HEK293 (cell line): ENCODE measurements at regions not wholly inside any gene's neighbourhood (a gene's known extent, or its start where the extent isn't known, plus 50 kb on each side); places are given as distances from the start of the nearest gene placed in this dataset.

ENCODE experiments used
- CTCF ChIA-PET: fragments of 350-600 bp; formaldehyde crosslinking; extraction: SDS; loops from one replicate; lab custom pipeline; 2021; ENCODE audit warnings: antibody characterized with exemption; lab: Yijun Ruan, JAX
- POLR2A ChIA-PET: fragments of 300-600 bp; formaldehyde crosslinking; extraction: SDS; loops from one replicate; lab custom pipeline; 2020; ENCODE audit warnings: antibody characterized with exemption, inconsistent platforms; lab: Yijun Ruan, JAX
- H3K27ac ChIP-seq: fragments of 200-500 bp; sonication (Bioruptor generic); 2 replicates; pipeline ENCODE4 v1.5.1; 2014; ENCODE audit warnings: low read depth, low read length, control low read depth, inconsistent platforms; ENCODE audit errors: extremely low read depth
- H3K36me3 ChIP-seq, 2 experiments: fragments of 200-500 bp in 1 of 2; sonication (Bioruptor generic) in 1 of 2; 1 replicate in 1 of 2; 2 replicates in 1 of 2; pipeline ENCODE4 v1.5.1; 2014 to 2017; ENCODE audit warnings: inconsistent platforms in 2 of 2, low read length in 2 of 2; ENCODE audit not compliant: control insufficient read depth in 2 of 2, insufficient read depth in 1 of 2
- H3K4me1 ChIP-seq: fragments of 200-500 bp; sonication (Bioruptor generic); 2 replicates; pipeline ENCODE4 v1.5.1; 2014; ENCODE audit warnings: mild to moderate bottlenecking, low read length, inconsistent platforms; ENCODE audit not compliant: control insufficient read depth, insufficient read depth
- H3K4me3 ChIP-seq: 2 replicates; pipeline ENCODE4 v1.5.1; 2011; ENCODE audit warnings: low read depth, mild to moderate bottlenecking, control low read depth, low read length, moderate library complexity
- H3K9me3 ChIP-seq: fragments of 200-500 bp; sonication (Bioruptor generic); 2 replicates; pipeline ENCODE4 v1.5.1; 2014; ENCODE audit warnings: low read depth, low read length, inconsistent platforms; ENCODE audit not compliant: control insufficient read depth, insufficient read depth
- BCL11B ChIP-seq: fragments of 450-650 bp; formaldehyde crosslinking; IDR thresholded peaks from 2 replicates; pipeline ENCODE4 v1.5.1; 2016; ENCODE audit warnings: low read depth, missing biosample characterization, missing genetic modification characterization
- GFI1B ChIP-seq: fragments of 450-650 bp; formaldehyde crosslinking; IDR thresholded peaks from 2 replicates; pipeline ENCODE4 v1.5.1; 2016; ENCODE audit warnings: missing biosample characterization, missing genetic modification characterization
- HOXA7 ChIP-seq: sonication (generic); formaldehyde crosslinking; IDR thresholded peaks from 2 replicates; pipeline ENCODE4 v1.8.1; 2022; ENCODE audit warnings: missing genetic modification reagents, borderline replicate concordance
- RBAK ChIP-seq: fragments of 450-650 bp; formaldehyde crosslinking; IDR thresholded peaks from 2 replicates; pipeline ENCODE4 v1.5.1; 2016; ENCODE audit warnings: missing biosample characterization, missing genetic modification characterization
- SALL2 ChIP-seq: fragments of 450-650 bp; formaldehyde crosslinking; IDR thresholded peaks from 2 replicates; pipeline ENCODE4 v1.5.0; 2017; ENCODE audit warnings: missing biosample characterization, mild to moderate bottlenecking, missing genetic modification characterization, borderline replicate concordance
- SCRT2 ChIP-seq: fragments of 450-650 bp; formaldehyde crosslinking; IDR thresholded peaks from 2 replicates; pipeline ENCODE4 v1.5.1; 2016; ENCODE audit warnings: missing biosample characterization, missing genetic modification characterization
- ZBTB20 ChIP-seq: fragments of 450-650 bp; formaldehyde crosslinking; IDR thresholded peaks from 2 replicates; pipeline ENCODE4 v1.5.1; 2016; ENCODE audit warnings: missing biosample characterization, missing genetic modification characterization
- ZNF2 ChIP-seq: fragments of 450-650 bp; formaldehyde crosslinking; IDR thresholded peaks from 2 replicates; pipeline ENCODE4 v1.5.1; 2016; ENCODE audit warnings: missing biosample characterization, missing genetic modification characterization
- ZNF426 ChIP-seq: fragments of 450-650 bp; formaldehyde crosslinking; IDR thresholded peaks from 2 replicates; pipeline ENCODE4 v1.5.1; 2017; ENCODE audit warnings: missing biosample characterization, missing genetic modification characterization, mild to moderate bottlenecking, inconsistent platforms, moderate library complexity
- ZNF433 ChIP-seq: fragments of 450-650 bp; formaldehyde crosslinking; IDR thresholded peaks from 2 replicates; pipeline ENCODE4 v1.5.1; 2016; ENCODE audit warnings: missing biosample characterization, missing genetic modification characterization, low read depth
- ZNF549 ChIP-seq: fragments of 450-650 bp; IDR thresholded peaks from 2 replicates; pipeline ENCODE4 v1.5.1; 2018; ENCODE audit warnings: missing biosample characterization, missing genetic modification characterization, mild to moderate bottlenecking, inconsistent platforms, moderate library complexity
- ZNF777 ChIP-seq: fragments of 450-650 bp; formaldehyde crosslinking; IDR thresholded peaks from 2 replicates; pipeline ENCODE4 v1.5.1; 2017; ENCODE audit warnings: missing biosample characterization, missing genetic modification characterization, borderline replicate concordance
- TF ChIP-seq, protein P1 (sequence below): fragments of 450-650 bp; formaldehyde crosslinking; conservative IDR thresholded peaks from 2 replicates; pipeline ENCODE4 v1.5.1; 2016; ENCODE audit warnings: low read depth, missing biosample characterization, missing genetic modification characterization
- TF ChIP-seq, protein P2 (sequence below): fragments of 450-650 bp; formaldehyde crosslinking; IDR thresholded peaks from 2 replicates; pipeline ENCODE4 v1.5.1; 2016; ENCODE audit warnings: missing biosample characterization, missing genetic modification characterization
- TF ChIP-seq, protein P3 (sequence below): fragments of 450-650 bp; formaldehyde crosslinking; IDR thresholded peaks from 2 replicates; pipeline ENCODE4 v1.5.1; 2016; ENCODE audit warnings: missing biosample characterization, missing genetic modification characterization
- TF ChIP-seq, protein P4 (sequence below): sonication (generic); formaldehyde crosslinking; IDR thresholded peaks from 2 replicates; pipeline ENCODE4 v1.8.1; 2022; ENCODE audit warnings: mild to moderate bottlenecking, moderate library complexity, missing genetic modification reagents
- TF ChIP-seq, protein P5 (sequence below): fragments of 450-650 bp; formaldehyde crosslinking; IDR thresholded peaks from 2 replicates; pipeline ENCODE4 v1.5.1; 2017; ENCODE audit warnings: missing biosample characterization, missing genetic modification characterization
- TF ChIP-seq, protein P6 (sequence below): fragments of 450-650 bp; formaldehyde crosslinking; IDR thresholded peaks from 2 replicates; pipeline ENCODE4 v1.5.1; 2016; ENCODE audit warnings: missing biosample characterization, missing genetic modification characterization, low read depth
- TF ChIP-seq, protein P7 (sequence below): fragments of 450-650 bp; formaldehyde crosslinking; IDR thresholded peaks from 2 replicates; pipeline ENCODE4 v1.5.1; 2016; ENCODE audit warnings: missing biosample characterization, missing genetic modification characterization, borderline replicate concordance
- TF ChIP-seq, protein P8 (sequence below): fragments of 450-650 bp; formaldehyde crosslinking; IDR thresholded peaks from 2 replicates; pipeline ENCODE4 v1.5.1; 2016; ENCODE audit warnings: missing biosample characterization, missing genetic modification characterization

DNA sequence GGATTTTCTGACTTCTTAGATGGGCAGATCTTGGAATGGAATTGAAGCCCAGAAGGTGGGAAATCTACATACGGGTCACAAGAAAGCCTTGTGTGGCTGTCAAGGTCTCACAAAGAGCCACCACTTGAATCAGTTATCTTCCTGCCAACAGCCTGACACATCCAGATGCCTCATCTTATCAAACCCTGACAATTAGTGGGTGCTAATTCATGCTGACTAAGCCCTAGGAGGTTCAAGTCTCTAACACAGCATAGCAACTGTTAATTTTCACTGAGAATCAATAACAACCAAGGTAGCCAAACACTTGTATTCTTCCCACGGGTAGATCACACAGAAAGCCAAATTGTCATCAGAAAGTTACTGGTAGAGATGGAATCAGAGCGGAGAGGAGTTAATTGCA is 222.2 kb downstream of the TMEM167A start (continued):
- TF ChIP-seq, protein P1, sequence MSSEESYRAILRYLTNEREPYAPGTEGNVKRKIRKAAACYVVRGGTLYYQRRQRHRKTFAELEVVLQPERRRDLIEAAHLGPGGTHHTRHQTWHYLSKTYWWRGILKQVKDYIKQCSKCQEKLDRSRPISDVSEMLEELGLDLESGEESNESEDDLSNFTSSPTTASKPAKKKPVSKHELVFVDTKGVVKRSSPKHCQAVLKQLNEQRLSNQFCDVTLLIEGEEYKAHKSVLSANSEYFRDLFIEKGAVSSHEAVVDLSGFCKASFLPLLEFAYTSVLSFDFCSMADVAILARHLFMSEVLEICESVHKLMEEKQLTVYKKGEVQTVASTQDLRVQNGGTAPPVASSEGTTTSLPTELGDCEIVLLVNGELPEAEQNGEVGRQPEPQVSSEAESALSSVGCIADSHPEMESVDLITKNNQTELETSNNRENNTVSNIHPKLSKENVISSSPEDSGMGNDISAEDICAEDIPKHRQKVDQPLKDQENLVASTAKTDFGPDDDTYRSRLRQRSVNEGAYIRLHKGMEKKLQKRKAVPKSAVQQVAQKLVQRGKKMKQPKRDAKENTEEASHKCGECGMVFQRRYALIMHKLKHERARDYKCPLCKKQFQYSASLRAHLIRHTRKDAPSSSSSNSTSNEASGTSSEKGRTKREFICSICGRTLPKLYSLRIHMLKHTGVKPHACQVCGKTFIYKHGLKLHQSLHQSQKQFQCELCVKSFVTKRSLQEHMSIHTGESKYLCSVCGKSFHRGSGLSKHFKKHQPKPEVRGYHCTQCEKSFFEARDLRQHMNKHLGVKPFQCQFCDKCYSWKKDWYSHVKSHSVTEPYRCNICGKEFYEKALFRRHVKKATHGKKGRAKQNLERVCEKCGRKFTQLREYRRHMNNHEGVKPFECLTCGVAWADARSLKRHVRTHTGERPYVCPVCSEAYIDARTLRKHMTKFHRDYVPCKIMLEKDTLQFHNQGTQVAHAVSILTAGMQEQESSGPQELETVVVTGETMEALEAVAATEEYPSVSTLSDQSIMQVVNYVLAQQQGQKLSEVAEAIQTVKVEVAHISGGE: no peak

DNA sequence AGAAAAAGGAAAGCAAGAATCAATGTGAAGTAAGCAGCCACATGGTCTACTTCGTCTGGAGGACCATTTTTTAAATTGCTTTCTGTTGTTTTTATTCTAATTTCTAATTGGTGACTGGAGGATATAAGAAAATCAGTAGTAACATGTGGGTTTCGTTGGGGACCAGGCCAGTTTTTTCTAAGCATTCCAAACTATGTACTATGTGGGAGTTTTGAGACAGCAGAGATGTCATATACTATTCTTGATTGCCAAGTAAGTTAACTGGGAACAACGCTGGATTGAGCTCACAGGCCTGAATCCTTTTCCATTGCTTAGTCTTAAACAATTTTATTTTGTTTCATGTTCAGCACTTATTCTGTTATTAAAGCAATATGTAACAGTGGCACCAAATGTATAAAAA is 225.7 kb downstream of the TMEM167A start:
- Histone ChIP-seq H3K36me3 (no peaks in the 10 kb centered on the region), H3K4me1 (no peaks in the 10 kb centered on the region), H3K4me3 (no peak overlapping the region), H3K27ac (no peak overlapping the region), H3K9me3 (no peaks in the 10 kb centered on the region)
- CTCF ChIA-PET: no interaction called here
- TF ChIP-seq, protein P2, sequence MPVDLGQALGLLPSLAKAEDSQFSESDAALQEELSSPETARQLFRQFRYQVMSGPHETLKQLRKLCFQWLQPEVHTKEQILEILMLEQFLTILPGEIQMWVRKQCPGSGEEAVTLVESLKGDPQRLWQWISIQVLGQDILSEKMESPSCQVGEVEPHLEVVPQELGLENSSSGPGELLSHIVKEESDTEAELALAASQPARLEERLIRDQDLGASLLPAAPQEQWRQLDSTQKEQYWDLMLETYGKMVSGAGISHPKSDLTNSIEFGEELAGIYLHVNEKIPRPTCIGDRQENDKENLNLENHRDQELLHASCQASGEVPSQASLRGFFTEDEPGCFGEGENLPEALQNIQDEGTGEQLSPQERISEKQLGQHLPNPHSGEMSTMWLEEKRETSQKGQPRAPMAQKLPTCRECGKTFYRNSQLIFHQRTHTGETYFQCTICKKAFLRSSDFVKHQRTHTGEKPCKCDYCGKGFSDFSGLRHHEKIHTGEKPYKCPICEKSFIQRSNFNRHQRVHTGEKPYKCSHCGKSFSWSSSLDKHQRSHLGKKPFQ (tag by site-specific recombination): no peak
- TF ChIP-seq, protein P3, sequence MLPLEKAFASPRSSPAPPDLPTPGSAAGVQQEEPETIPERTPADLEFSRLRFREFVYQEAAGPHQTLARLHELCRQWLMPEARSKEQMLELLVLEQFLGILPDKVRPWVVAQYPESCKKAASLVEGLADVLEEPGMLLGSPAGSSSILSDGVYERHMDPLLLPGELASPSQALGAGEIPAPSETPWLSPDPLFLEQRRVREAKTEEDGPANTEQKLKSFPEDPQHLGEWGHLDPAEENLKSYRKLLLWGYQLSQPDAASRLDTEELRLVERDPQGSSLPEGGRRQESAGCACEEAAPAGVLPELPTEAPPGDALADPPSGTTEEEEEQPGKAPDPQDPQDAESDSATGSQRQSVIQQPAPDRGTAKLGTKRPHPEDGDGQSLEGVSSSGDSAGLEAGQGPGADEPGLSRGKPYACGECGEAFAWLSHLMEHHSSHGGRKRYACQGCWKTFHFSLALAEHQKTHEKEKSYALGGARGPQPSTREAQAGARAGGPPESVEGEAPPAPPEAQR: no peak
- no peak for TF ChIP-seq GFI1B
- no peak for TF ChIP-seq ZBTB20
- no peak for TF ChIP-seq RBAK
- TF ChIP-seq ZNF426 (tag by site-specific recombination): no peak
- TF ChIP-seq, protein P4, sequence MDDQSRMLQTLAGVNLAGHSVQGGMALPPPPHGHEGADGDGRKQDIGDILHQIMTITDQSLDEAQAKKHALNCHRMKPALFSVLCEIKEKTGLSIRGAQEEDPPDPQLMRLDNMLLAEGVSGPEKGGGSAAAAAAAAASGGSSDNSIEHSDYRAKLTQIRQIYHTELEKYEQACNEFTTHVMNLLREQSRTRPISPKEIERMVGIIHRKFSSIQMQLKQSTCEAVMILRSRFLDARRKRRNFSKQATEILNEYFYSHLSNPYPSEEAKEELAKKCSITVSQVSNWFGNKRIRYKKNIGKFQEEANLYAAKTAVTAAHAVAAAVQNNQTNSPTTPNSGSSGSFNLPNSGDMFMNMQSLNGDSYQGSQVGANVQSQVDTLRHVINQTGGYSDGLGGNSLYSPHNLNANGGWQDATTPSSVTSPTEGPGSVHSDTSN: no peak
- TF ChIP-seq BCL11B (tag by site-specific recombination): no peak
- TF ChIP-seq ZNF2: no peak
- no peak for TF ChIP-seq SALL2 (tag by site-specific recombination)
- no peak for TF ChIP-seq HOXA7 (CRISPR knock-in tag)
- no peak for TF ChIP-seq ZNF777
- TF ChIP-seq SCRT2 (tag by site-specific recombination): no peak
- POLR2A ChIA-PET: no interaction called here

DNA sequence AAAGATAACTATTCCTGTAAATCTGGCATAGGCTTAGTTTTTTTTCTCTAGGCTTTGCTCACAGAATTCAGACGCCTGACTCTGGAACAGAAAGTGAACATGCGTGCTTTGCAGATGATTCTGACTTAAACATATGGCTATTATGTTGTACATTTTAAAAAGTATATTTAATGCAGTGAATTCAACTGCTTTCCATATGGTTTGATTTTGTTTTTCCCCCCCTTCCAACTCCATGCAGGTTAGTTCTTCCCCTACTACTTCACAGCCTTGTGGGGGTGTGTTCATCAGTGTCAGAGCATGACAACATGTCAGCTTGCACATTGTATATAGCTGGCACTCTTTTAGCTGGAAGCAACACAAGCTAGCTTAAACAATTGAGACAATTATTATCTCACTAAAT is 226.8 kb downstream of the TMEM167A start:
- Histone ChIP-seq H3K9me3 (no peaks in the 10 kb centered on the region), H3K36me3 (no peaks in the 10 kb centered on the region), H3K4me3 (no peak overlapping the region), H3K4me1 (no peaks in the 10 kb centered on the region), H3K27ac (no peak overlapping the region)
- ChIA-PET POLR2A (interaction anchor here (0.6 kb wide), 1 partner anchor 224 kb away, joined by 3 read pairs; no protein-coding TSS in a partner anchor), CTCF (interaction anchor here (1.0 kb wide), 1 partner anchor 12 kb away, joined by 3 read pairs; no protein-coding TSS in a partner anchor)
- no peak for TF ChIP-seq ZNF549 (tag by site-specific recombination)
- TF ChIP-seq, protein P5, sequence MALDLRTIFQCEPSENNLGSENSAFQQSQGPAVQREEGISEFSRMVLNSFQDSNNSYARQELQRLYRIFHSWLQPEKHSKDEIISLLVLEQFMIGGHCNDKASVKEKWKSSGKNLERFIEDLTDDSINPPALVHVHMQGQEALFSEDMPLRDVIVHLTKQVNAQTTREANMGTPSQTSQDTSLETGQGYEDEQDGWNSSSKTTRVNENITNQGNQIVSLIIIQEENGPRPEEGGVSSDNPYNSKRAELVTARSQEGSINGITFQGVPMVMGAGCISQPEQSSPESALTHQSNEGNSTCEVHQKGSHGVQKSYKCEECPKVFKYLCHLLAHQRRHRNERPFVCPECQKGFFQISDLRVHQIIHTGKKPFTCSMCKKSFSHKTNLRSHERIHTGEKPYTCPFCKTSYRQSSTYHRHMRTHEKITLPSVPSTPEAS (tag by site-specific recombination): no peak
- TF ChIP-seq, protein P6, sequence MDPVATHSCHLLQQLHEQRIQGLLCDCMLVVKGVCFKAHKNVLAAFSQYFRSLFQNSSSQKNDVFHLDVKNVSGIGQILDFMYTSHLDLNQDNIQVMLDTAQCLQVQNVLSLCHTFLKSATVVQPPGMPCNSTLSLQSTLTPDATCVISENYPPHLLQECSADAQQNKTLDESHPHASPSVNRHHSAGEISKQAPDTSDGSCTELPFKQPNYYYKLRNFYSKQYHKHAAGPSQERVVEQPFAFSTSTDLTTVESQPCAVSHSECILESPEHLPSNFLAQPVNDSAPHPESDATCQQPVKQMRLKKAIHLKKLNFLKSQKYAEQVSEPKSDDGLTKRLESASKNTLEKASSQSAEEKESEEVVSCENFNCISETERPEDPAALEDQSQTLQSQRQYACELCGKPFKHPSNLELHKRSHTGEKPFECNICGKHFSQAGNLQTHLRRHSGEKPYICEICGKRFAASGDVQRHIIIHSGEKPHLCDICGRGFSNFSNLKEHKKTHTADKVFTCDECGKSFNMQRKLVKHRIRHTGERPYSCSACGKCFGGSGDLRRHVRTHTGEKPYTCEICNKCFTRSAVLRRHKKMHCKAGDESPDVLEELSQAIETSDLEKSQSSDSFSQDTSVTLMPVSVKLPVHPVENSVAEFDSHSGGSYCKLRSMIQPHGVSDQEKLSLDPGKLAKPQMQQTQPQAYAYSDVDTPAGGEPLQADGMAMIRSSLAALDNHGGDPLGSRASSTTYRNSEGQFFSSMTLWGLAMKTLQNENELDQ (tag by site-specific recombination): no peak
- no peak for TF ChIP-seq ZNF433 (tag by site-specific recombination)
- TF ChIP-seq, protein P7, sequence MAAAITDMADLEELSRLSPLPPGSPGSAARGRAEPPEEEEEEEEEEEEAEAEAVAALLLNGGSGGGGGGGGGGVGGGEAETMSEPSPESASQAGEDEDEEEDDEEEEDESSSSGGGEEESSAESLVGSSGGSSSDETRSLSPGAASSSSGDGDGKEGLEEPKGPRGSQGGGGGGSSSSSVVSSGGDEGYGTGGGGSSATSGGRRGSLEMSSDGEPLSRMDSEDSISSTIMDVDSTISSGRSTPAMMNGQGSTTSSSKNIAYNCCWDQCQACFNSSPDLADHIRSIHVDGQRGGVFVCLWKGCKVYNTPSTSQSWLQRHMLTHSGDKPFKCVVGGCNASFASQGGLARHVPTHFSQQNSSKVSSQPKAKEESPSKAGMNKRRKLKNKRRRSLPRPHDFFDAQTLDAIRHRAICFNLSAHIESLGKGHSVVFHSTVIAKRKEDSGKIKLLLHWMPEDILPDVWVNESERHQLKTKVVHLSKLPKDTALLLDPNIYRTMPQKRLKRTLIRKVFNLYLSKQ: no peak
- TF ChIP-seq, protein P8, sequence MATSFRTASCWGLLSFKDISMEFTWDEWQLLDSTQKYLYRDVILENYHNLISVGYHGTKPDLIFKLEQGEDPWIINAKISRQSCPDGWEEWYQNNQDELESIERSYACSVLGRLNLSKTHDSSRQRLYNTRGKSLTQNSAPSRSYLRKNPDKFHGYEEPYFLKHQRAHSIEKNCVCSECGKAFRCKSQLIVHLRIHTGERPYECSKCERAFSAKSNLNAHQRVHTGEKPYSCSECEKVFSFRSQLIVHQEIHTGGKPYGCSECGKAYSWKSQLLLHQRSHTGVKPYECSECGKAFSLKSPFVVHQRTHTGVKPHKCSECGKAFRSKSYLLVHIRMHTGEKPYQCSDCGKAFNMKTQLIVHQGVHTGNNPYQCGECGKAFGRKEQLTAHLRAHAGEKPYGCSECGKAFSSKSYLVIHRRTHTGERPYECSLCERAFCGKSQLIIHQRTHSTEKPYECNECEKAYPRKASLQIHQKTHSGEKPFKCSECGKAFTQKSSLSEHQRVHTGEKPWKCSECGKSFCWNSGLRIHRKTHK (tag by site-specific recombination): no peak
